GM23338 (cell line): ENCODE measurements at regions not wholly inside any gene's neighbourhood (a gene's known extent, or its start where the extent isn't known, plus 50 kb on each side); places are given as distances from the start of the nearest gene placed in this dataset.
A peak's percentile ranks its signal among the peaks of the same experiment; 100 is the strongest.

ENCODE experiments used
- ATAC-seq: fragments of 200-7000 bp; cut with Tn5 transposase; 3 replicates; pipeline ENCODE4 v1.9.1; 2020
- DNase-seq: peaks from one replicate; pipeline ENCODE4 v3.0.0-alpha.2; 2015; ENCODE audit warnings: low spot score
- H2AFZ ChIP-seq: fragments of 200-600 bp; sonication (generic); 2 replicates; pipeline ENCODE4 v1.8.0; 2016; ENCODE audit warnings: antibody characterized with exemption, mild to moderate bottlenecking, moderate library complexity
- H3F3A ChIP-seq: fragments of 200-600 bp; sonication (generic); replicated peaks from 2 replicates; pipeline ENCODE4 v1.8.0; 2017; ENCODE audit warnings: antibody characterized with exemption, mixed run types, low read depth
- H3K27ac ChIP-seq: fragments of 200-600 bp; sonication (generic); 2 replicates; pipeline ENCODE4 v1.6.1; 2016; ENCODE audit warnings: low read depth
- H3K27me3 ChIP-seq: fragments of 200-600 bp; sonication (generic); 2 replicates; pipeline ENCODE4 v1.8.0; 2016; ENCODE audit warnings: mild to moderate bottlenecking, mixed run types, moderate library complexity; ENCODE audit not compliant: insufficient read depth
- H3K36me3 ChIP-seq: fragments of 200-600 bp; sonication (generic); 2 replicates; pipeline ENCODE4 v1.8.0; 2016; ENCODE audit warnings: mild to moderate bottlenecking; ENCODE audit not compliant: insufficient read depth
- H3K4me1 ChIP-seq: fragments of 200-600 bp; sonication (generic); 2 replicates; pipeline ENCODE4 v1.8.0; 2016; ENCODE audit warnings: mild to moderate bottlenecking, moderate library complexity; ENCODE audit not compliant: insufficient read depth
- H3K4me2 ChIP-seq: fragments of 200-600 bp; sonication (generic); 2 replicates; pipeline ENCODE4 v1.7.1; 2017; ENCODE audit warnings: mixed run types
- H3K4me3 ChIP-seq: fragments of 200-600 bp; sonication (generic); 2 replicates; pipeline ENCODE4 v1.6.1; 2016; ENCODE audit warnings: mixed run types
- H3K79me2 ChIP-seq: fragments of 200-600 bp; sonication (generic); replicated peaks from 2 replicates; pipeline ENCODE4 v1.8.0; 2017; ENCODE audit warnings: mild to moderate bottlenecking; ENCODE audit not compliant: insufficient read depth
- H3K9me2 ChIP-seq: fragments of 200-600 bp; sonication (generic); 2 replicates; pipeline ENCODE4 v1.8.0; 2017; ENCODE audit not compliant: insufficient read depth
- H4K20me1 ChIP-seq: fragments of 200-600 bp; sonication (generic); replicated peaks from 2 replicates; pipeline ENCODE4 v1.8.0; 2017; ENCODE audit warnings: mild to moderate bottlenecking; ENCODE audit not compliant: insufficient read depth
- H3K27ac Mint-ChIP-seq: 2 replicates; pipeline ENCODE4 v1.8.0; 2020; ENCODE audit warnings: inconsistent platforms, mild to moderate bottlenecking, moderate library complexity, mixed read lengths
- H3K27me3 Mint-ChIP-seq: 3 replicates; pipeline ENCODE4 v1.8.0; 2022; ENCODE audit warnings: low read depth, mild to moderate bottlenecking, moderate library complexity, mixed read lengths, inconsistent platforms; ENCODE audit not compliant: insufficient read depth, poor library complexity
- H3K36me3 Mint-ChIP-seq: 3 replicates; pipeline ENCODE4 v1.8.0; 2021; ENCODE audit warnings: low read depth, mild to moderate bottlenecking, inconsistent platforms, moderate library complexity, mixed read lengths
- H3K4me1 Mint-ChIP-seq: 3 replicates; pipeline ENCODE4 v1.8.0; 2020; ENCODE audit warnings: mild to moderate bottlenecking, inconsistent platforms, mixed read lengths
- H3K4me3 Mint-ChIP-seq: 3 replicates; pipeline ENCODE4 v1.8.0; 2021; ENCODE audit warnings: moderate library complexity, mild to moderate bottlenecking, inconsistent platforms, mixed read lengths
- H3K9me3 Mint-ChIP-seq: 3 replicates; pipeline ENCODE4 v1.8.0; 2020; ENCODE audit warnings: moderate library complexity, mild to moderate bottlenecking, inconsistent platforms, mixed read lengths
- EZH2 ChIP-seq: fragments of 200-600 bp; sonication (generic); IDR thresholded peaks from one replicate; pipeline ENCODE4 v1.8.0; 2017; ENCODE audit warnings: antibody characterized with exemption, mild to moderate bottlenecking, low read depth; ENCODE audit not compliant: unreplicated experiment
- EZH2phosphoT487 ChIP-seq: fragments of 200-600 bp; sonication (generic); IDR thresholded peaks from one replicate; pipeline ENCODE4 v1.8.1; 2018; ENCODE audit warnings: antibody characterized with exemption; ENCODE audit not compliant: unreplicated experiment
- JUNB ChIP-seq: IDR thresholded peaks from one replicate; pipeline ENCODE4 v1.6.1; 2016; ENCODE audit warnings: antibody characterized with exemption; ENCODE audit not compliant: unreplicated experiment
- NANOG ChIP-seq: IDR thresholded peaks from 2 replicates; pipeline ENCODE4 v1.6.1; 2016; ENCODE audit warnings: antibody characterized with exemption, borderline replicate concordance
- REST ChIP-seq: IDR thresholded peaks from one replicate; pipeline ENCODE4 v1.6.1; 2018; ENCODE audit warnings: antibody characterized with exemption; ENCODE audit not compliant: unreplicated experiment
- STAT1 ChIP-seq: IDR thresholded peaks from one replicate; pipeline ENCODE4 v1.6.1; 2016; ENCODE audit warnings: antibody characterized with exemption; ENCODE audit not compliant: unreplicated experiment
- ZNF114 ChIP-seq: fragments of 250-450 bp; sonication (Bioruptor Pico); IDR thresholded peaks from 2 replicates; pipeline ENCODE4 v1.5.0; 2020; ENCODE audit warnings: mild to moderate bottlenecking, moderate library complexity
- ZNF331 ChIP-seq: fragments of 250-450 bp; sonication (Bioruptor Pico); IDR thresholded peaks from 2 replicates; pipeline ENCODE4 v1.5.0; 2020; ENCODE audit warnings: low read depth, mild to moderate bottlenecking, moderate library complexity
- TF ChIP-seq, protein P1 (sequence below): IDR thresholded peaks from 2 replicates; pipeline ENCODE4 v1.6.1; 2016; ENCODE audit warnings: antibody characterized with exemption

DNA sequence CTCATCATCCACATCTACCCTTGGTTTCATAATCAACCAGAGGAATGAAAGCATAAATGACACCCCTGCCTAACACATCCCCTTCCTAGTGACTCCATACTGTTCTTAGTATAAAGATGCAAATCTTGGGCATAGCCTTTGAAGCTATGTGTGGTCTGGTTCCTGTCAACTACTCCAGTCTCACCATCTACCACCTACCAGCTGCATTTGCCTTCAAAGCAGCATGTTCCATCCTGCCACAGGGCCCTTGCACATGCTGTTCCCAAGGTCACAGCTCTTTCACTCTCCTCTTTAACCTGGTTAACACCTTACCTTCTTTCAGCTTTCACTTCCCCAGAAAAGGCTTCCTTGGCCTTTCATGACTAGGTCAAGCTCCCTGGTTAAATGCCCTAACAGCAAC is 62.3 kb upstream of the ARHGEF3 start:
- no peaks in the 10 kb centered on the region for H3K36me3 Mint-ChIP-seq
- TF ChIP-seq ZNF331 (CRISPR knock-in tag) (no peak), JUNB (no peak), REST (no peak), EZH2phosphoT487 (no peak), NANOG (no peak)
- TF ChIP-seq, protein P1, sequence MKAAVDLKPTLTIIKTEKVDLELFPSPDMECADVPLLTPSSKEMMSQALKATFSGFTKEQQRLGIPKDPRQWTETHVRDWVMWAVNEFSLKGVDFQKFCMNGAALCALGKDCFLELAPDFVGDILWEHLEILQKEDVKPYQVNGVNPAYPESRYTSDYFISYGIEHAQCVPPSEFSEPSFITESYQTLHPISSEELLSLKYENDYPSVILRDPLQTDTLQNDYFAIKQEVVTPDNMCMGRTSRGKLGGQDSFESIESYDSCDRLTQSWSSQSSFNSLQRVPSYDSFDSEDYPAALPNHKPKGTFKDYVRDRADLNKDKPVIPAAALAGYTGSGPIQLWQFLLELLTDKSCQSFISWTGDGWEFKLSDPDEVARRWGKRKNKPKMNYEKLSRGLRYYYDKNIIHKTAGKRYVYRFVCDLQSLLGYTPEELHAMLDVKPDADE = no peak
- H3K4me3 Mint-ChIP-seq = no peak overlapping the region
- no peaks in the 10 kb centered on the region for H3K36me3 ChIP-seq
- H2AFZ ChIP-seq = no peak overlapping the region
- H3K4me1 ChIP-seq = no peaks in the 10 kb centered on the region; the same call in 1 of the 2 replicates
- no peaks in the 10 kb centered on the region for H3K79me2 ChIP-seq
- H3K27me3 Mint-ChIP-seq = peaks cover 1% of the 10 kb centered on the region
- H4K20me1 ChIP-seq = no peaks in the 10 kb centered on the region; the same call in 1 of the 2 replicates
- H3K4me1 Mint-ChIP-seq = peaks cover 8% of the 10 kb centered on the region
- no peaks in the 10 kb centered on the region for H3F3A ChIP-seq
- ATAC-seq (no peak), DNase-seq (no peak)
- H3K27me3 ChIP-seq = no peaks in the 10 kb centered on the region
- H3K9me2 ChIP-seq = no peaks in the 10 kb centered on the region
- H3K4me2 ChIP-seq = no peak overlapping the region
- H3K27ac Mint-ChIP-seq = no peak overlapping the region
- no peak overlapping the region for H3K27ac ChIP-seq
- no peak overlapping the region for H3K4me3 ChIP-seq
- H3K9me3 Mint-ChIP-seq = no peaks in the 10 kb centered on the region

GRCh38 chr3:56862352-56863062 is 60.8 kb upstream of the ARHGEF3 start:
- no peak overlapping the region for H2AFZ ChIP-seq
- H3K9me2 ChIP-seq = no peaks in the 10 kb centered on the region
- H3K9me3 Mint-ChIP-seq = no peaks in the 10 kb centered on the region
- no peaks in the 10 kb centered on the region for H3K79me2 ChIP-seq
- H3K27ac Mint-ChIP-seq = no peak overlapping the region
- ATAC-seq = peak; percentile 39; the same call in 2 of the 3 replicates
- TF ChIP-seq ZNF114 (CRISPR knock-in tag) = no peak
- TF ChIP-seq NANOG = no peak
- TF ChIP-seq EZH2 = no peak
- no peak for TF ChIP-seq EZH2phosphoT487
- TF ChIP-seq STAT1 = no peak
- H3K27me3 Mint-ChIP-seq = peaks cover 1% of the 10 kb centered on the region
- DNase-seq = no peak
- H3K4me3 Mint-ChIP-seq = no peak overlapping the region
- H4K20me1 ChIP-seq = no peaks in the 10 kb centered on the region; the same call in 1 of the 2 replicates
- H3K4me2 ChIP-seq = no peak overlapping the region
- no peaks in the 10 kb centered on the region for H3K36me3 Mint-ChIP-seq
- H3K36me3 ChIP-seq = no peaks in the 10 kb centered on the region
- H3K27me3 ChIP-seq = no peaks in the 10 kb centered on the region
- H3K4me3 ChIP-seq = no peak overlapping the region
- peaks cover 8% of the 10 kb centered on the region for H3K4me1 Mint-ChIP-seq
- no peaks in the 10 kb centered on the region for H3F3A ChIP-seq
- no peak overlapping the region for H3K27ac ChIP-seq
- no peaks in the 10 kb centered on the region; the same call in 1 of the 2 replicates for H3K4me1 ChIP-seq
